NT2/D1 (cell line): ENCODE measurements at regions not wholly inside any gene's neighbourhood (a gene's known extent, or its start where the extent isn't known, plus 50 kb on each side); places are given as distances from the start of the nearest gene placed in this dataset.

Source experiments
- DNase-seq: peaks from one replicate; pipeline ENCODE4 v3.0.0-alpha.2; 2011; ENCODE audit warnings: low read depth, low spot score
- H3K27me3 ChIP-seq: 2 replicates; pipeline ENCODE4 v1.6.0; 2011; ENCODE audit warnings: mild to moderate bottlenecking; ENCODE audit not compliant: insufficient read length, insufficient read depth
- H3K36me3 ChIP-seq: 2 replicates; pipeline ENCODE4 v1.6.1; 2011; ENCODE audit warnings: mild to moderate bottlenecking, low read length, mixed read lengths; ENCODE audit not compliant: insufficient read depth, insufficient read length
- H3K4me1 ChIP-seq: 2 replicates; pipeline ENCODE4 v1.5.1; 2011; ENCODE audit not compliant: insufficient read depth, insufficient read length
- H3K4me3 ChIP-seq: 2 replicates; pipeline ENCODE4 v1.5.1; 2011; ENCODE audit warnings: low read depth; ENCODE audit not compliant: insufficient read length
- H3K9ac ChIP-seq: 2 replicates; pipeline ENCODE4 v1.6.0; 2011; ENCODE audit warnings: low read depth; ENCODE audit not compliant: insufficient read length
- H3K9me3 ChIP-seq: 2 replicates; pipeline ENCODE4 v1.5.1; 2011; ENCODE audit warnings: mild to moderate bottlenecking, low read length; ENCODE audit not compliant: insufficient read depth
- SUZ12 ChIP-seq: IDR thresholded peaks from 2 replicates; pipeline ENCODE4 v1.6.1; 2011; ENCODE audit not compliant: insufficient read length, insufficient read depth; ENCODE audit errors: extremely low read depth
- YY1 ChIP-seq: IDR thresholded peaks from 2 replicates; pipeline ENCODE4 v1.6.1; 2011; ENCODE audit not compliant: insufficient read length, insufficient read depth
- ZNF274 ChIP-seq: IDR thresholded peaks from 2 replicates; pipeline ENCODE4 v1.6.1; 2011; ENCODE audit warnings: mild to moderate bottlenecking, low read depth, low read length

DNA sequence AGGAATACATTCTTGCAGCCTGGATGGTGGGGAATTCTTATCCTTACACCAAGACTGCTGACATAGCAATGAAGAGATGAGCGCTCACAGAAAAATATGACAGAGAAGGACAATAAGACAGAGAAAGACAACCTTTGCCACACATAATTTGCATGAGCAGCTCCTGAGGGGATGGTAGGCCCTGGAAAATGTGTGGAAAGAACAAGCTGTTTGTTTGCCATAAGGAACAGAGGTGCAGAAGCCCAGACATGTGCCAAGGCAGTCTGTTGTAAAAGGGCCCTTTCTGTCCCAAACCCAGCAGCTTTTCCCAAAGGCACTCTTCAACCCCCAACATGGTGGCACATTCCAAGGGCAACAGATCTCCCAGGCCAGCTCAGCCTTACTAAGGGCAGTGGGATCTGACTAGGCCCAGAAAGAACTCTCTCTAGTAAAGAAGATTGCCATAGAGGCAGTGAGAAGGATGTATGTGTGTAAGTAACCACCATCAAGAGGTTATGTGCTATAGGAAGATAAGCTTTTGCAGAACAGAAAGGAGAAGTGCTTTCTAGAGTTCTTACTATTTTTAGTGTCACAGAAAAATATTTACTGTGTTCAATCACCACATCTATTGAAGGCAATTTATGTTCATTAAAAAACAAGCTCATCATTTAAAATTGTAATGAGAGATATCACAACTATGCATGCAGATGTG lies 287.0 kb upstream of the RASGEF1B start:
- Histone ChIP-seq H3K4me3 (no peak overlapping the region), H3K4me1 (no peaks in the 10 kb centered on the region), H3K9ac (no peak overlapping the region), H3K27me3 (no peaks in the 10 kb centered on the region), H3K36me3 (no peaks in the 10 kb centered on the region), H3K9me3 (no peaks in the 10 kb centered on the region)
- TF ChIP-seq ZNF274 (no peak), SUZ12 (no peak), YY1 (no peak)
- no peak for DNase-seq

DNA sequence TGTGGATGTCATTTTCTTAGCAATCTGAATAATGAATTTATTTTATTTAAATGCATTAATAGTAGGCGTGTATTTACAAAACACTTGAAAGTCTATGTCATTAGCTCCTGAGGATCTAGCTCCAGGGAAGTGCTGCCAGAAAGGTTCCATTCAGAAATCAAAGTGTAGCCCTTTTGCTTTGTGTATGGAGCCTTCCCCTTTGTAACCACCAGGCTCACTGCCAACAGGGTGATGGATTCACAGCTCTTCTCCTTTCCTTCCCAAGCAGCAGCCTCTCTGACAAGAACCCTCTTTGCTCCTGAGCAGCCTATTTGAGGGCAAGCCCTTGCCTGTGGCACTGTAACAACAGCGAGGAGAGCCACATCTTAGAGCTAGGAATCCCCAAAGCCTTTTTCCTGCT lies 286.0 kb upstream of the RASGEF1B start:
- Histone ChIP-seq H3K27me3 (no peaks in the 10 kb centered on the region), H3K9me3 (no peaks in the 10 kb centered on the region), H3K4me1 (no peaks in the 10 kb centered on the region), H3K4me3 (no peak overlapping the region), H3K9ac (no peak overlapping the region), H3K36me3 (no peaks in the 10 kb centered on the region)
- DNase-seq, result no peak
- TF ChIP-seq SUZ12 (no peak), ZNF274 (no peak), YY1 (no peak)

DNA sequence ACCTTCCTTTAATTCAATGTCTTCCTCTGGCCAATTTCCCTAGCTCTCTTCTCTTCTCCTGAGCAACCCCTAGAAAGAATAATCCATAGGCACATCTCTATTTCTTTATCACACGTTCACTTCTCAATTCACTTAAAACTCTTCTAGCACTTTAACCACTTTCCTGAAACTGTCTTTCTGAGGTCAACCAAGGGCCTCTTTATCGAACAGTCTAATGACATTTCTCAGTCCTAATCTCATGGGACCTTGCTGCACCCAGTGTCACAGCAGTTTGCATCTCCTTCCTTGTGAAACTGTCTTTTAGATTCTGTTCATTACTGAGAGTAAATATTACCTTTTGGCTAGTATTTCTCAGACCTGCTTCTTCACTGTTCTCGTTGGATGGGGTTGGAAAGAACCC lies 285.3 kb upstream of the RASGEF1B start:
- Histone ChIP-seq H3K36me3 (no peaks in the 10 kb centered on the region), H3K4me1 (no peaks in the 10 kb centered on the region), H3K9me3 (no peaks in the 10 kb centered on the region), H3K9ac (no peak overlapping the region), H3K27me3 (no peaks in the 10 kb centered on the region), H3K4me3 (no peak overlapping the region)
- TF ChIP-seq ZNF274, result no peak
- TF ChIP-seq YY1, result no peak
- no peak for TF ChIP-seq SUZ12
- no peak for DNase-seq

DNA sequence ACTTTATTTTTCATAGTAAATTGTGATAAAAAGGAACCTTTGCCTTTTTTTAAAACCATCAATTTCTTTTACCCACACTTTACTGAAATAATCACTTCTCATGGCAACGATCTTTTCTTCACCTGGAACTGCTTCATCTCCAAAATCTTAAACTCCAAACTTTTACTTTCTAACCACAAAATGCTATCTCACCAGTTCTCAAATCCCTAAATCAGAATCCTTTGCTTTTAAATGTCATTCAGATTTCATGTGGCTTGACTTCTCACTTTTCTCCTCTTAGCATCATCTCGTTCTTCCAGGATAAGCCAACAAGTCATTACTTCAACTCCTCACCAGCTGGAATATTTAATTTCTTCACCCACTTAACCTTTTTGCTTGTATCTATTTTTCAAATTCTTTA lies 284.3 kb upstream of the RASGEF1B start:
- Histone ChIP-seq H3K27me3 (no peaks in the 10 kb centered on the region), H3K4me3 (no peak overlapping the region), H3K36me3 (no peaks in the 10 kb centered on the region), H3K4me1 (no peaks in the 10 kb centered on the region), H3K9ac (no peak overlapping the region), H3K9me3 (no peaks in the 10 kb centered on the region)
- DNase-seq, result no peak
- no peak for TF ChIP-seq SUZ12
- TF ChIP-seq ZNF274, result no peak
- TF ChIP-seq YY1, result no peak

DNA sequence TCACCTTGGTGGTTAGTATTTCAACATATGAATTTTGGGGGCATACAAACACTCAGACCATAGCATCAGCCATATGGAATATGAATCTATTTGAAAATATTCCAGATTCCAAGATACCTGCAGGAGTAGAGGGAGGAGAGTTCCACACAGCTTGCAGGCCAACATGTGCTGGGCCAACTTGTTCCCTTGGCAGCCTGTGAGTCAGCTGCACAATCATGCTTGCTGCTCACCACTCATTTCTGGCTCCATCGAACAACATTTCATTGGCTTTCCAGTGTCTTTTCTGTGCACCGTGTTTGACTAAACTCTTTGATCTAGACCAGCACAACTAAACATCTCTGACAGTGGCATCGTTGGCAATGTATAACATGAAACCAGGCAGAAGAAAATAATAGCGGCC lies 282.5 kb upstream of the RASGEF1B start:
- DNase-seq, result no peak
- H3K27me3 ChIP-seq, result no peaks in the 10 kb centered on the region
- no peak overlapping the region for H3K4me3 ChIP-seq
- H3K9ac ChIP-seq, result no peak overlapping the region
- TF ChIP-seq YY1 (no peak), SUZ12 (no peak), ZNF274 (no peak)
- H3K4me1 ChIP-seq, result no peaks in the 10 kb centered on the region
- no peaks in the 10 kb centered on the region for H3K36me3 ChIP-seq
- H3K9me3 ChIP-seq, result no peaks in the 10 kb centered on the region

DNA sequence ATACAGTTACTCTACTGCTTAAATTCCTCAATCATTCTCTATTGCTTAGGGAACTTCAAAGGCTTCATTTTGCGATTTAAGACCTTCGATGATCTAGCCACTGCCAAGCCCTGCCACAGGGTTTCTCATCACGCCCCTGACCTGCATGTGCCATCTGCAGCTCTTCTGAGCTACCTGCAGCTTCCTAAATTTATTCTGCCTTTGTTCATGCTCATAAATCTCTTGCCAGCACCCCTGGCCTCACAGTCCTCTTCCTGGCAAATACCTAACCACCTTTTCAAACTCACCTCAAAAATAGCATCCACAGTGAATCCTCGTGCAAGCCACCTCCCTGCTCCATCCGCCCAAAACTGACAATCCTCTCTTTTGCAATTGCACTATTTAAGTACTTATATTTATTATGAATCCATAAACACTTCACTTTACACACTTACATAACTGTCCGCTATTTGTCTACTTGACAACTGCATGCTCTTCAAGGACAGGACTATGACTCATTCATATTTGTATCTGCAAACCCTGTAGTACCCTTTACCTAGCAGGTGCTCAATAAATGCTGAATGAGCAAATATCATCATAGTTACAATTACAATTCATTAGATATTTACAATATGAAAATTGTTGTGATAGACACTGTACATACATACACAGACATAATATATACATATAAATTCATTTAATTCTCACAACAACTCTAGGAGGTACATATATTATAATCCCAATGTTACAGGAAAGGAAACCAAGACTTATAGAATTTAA lies 280.0 kb upstream of the RASGEF1B start:
- TF ChIP-seq SUZ12, result no peak
- no peak for TF ChIP-seq YY1
- TF ChIP-seq ZNF274, result no peak
- Histone ChIP-seq H3K9ac (no peak overlapping the region), H3K9me3 (no peaks in the 10 kb centered on the region), H3K27me3 (no peaks in the 10 kb centered on the region), H3K36me3 (no peaks in the 10 kb centered on the region), H3K4me1 (no peaks in the 10 kb centered on the region), H3K4me3 (no peak overlapping the region)
- DNase-seq, result no peak

DNA sequence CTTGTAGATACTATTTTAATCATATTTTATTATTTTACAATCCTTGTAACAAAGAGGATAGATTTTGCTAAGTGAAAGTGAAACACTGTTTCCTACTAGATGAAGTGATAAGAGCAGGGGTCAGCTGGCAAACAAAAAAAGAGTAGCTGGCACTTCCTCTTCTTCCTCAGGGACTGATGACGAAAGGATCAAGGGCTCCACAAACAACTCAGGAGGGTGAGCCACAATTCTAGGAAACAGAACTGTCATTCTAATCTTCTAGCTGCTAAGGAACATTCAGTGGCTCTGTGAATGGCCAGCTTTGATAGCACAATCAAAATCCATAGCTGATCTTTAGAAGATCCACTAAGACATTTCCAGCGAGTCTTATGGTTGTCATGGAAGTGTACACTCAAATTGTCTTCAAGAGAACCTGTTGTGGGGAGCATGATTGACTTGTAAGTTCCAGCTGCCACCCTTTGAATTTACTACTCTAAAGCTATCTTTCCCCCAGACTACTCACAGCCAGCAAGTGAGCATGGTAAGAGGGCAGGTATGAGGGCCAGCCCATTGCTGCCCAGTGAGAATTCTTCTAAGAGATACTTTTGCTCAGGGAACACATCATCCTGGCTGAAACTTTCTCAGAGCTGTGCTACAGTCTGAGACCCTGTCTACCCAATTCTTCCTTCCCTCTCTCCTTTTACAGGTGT lies 275.7 kb upstream of the RASGEF1B start:
- no peak for TF ChIP-seq YY1
- no peak for TF ChIP-seq ZNF274
- DNase-seq, result no peak
- H3K9ac ChIP-seq, result no peak overlapping the region
- H3K4me3 ChIP-seq, result no peak overlapping the region
- no peaks in the 10 kb centered on the region for H3K36me3 ChIP-seq
- no peaks in the 10 kb centered on the region for H3K4me1 ChIP-seq
- no peaks in the 10 kb centered on the region for H3K9me3 ChIP-seq
- no peaks in the 10 kb centered on the region for H3K27me3 ChIP-seq
